Retinal pigment epithelial cell (primary cell): ENCODE measurements at regions not wholly inside any gene's neighbourhood (a gene's known extent, or its start where the extent isn't known, plus 50 kb on each side); places are given as distances from the start of the nearest gene placed in this dataset.

ENCODE experiments used
- DNase-seq: peaks from one replicate; pipeline ENCODE4 v3.0.0-alpha.2; 2010; ENCODE audit warnings: low read depth
- H3K4me3 ChIP-seq: 2 replicates; pipeline ENCODE4 v1.5.1; 2011; ENCODE audit warnings: mild to moderate bottlenecking, low read length, control low read depth, moderate library complexity
- CTCF ChIP-seq: conservative IDR thresholded peaks from 2 replicates; pipeline ENCODE4 v1.5.1; 2011; ENCODE audit warnings: low read depth, low read length, control low read depth, inconsistent platforms

GRCh38 chr2:163247156-163247846 is 408.7 kb upstream of the KCNH7 start:
- TF ChIP-seq CTCF, result no peak
- peak; percentile 72 for DNase-seq
- H3K4me3 ChIP-seq, result no peak overlapping the region

- H3K4me3 ChIP-seq, result no peak overlapping the region
- no peak for DNase-seq
- TF ChIP-seq CTCF, result no peak
Measured at GRCh38 chr2:163246135-163246534, 407.6 kb upstream of the KCNH7 start.

- no peak for DNase-seq
- H3K4me3 ChIP-seq, result no peak overlapping the region
- no peak for TF ChIP-seq CTCF
Measured at GRCh38 chr2:163236553-163236952, 398.0 kb upstream of the KCNH7 start.

GRCh38 chr2:163231666-163232065 is 393.1 kb upstream of the KCNH7 start:
- DNase-seq, result no peak
- H3K4me3 ChIP-seq, result no peak overlapping the region
- TF ChIP-seq CTCF, result no peak

DNA sequence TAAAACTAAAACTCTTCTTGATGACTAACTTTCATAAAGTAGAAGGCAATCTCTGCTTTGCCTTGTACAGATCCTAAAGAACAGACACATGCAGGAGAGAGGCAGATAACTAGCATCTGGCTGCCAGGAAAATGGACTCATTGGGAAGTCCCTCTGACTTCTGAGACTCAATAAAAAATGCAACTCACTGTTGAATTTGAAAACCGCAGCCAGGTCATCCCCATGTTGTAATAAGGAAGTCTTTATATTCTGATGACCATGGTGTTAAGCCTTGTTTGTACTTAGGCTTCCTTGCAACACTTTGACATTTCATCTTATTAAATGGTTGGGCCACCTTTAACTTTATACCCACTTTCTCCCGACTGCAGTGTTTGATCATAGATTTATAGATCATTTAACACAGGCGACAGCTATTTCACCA is 375.1 kb upstream of the KCNH7 start:
- TF ChIP-seq CTCF, result no peak
- DNase-seq, result no peak
- no peak overlapping the region for H3K4me3 ChIP-seq

DNA sequence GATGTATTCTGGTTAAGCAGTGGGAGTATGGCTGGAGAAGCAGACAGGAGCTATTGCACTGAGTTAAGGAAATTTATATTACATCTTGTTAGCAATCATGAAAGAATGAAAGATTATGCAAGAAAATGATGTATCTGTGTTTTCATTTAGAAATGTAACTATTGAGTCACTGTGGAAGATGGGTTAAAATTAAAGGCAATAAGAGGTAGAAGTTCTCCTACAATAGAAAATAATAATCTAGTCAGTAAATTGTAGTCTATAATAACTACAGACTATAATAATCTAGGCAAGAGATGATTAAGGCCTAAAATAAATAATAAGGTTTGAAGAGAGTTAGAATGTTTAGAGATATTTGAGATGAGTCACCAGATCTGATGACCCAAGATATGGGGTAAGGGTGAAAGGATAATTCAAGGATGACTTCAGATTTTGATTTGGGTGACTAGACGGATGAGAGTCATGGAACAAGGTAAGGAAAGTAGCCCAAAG is 371.9 kb upstream of the KCNH7 start:
- no peak for DNase-seq
- no peak overlapping the region for H3K4me3 ChIP-seq
- no peak for TF ChIP-seq CTCF

DNA sequence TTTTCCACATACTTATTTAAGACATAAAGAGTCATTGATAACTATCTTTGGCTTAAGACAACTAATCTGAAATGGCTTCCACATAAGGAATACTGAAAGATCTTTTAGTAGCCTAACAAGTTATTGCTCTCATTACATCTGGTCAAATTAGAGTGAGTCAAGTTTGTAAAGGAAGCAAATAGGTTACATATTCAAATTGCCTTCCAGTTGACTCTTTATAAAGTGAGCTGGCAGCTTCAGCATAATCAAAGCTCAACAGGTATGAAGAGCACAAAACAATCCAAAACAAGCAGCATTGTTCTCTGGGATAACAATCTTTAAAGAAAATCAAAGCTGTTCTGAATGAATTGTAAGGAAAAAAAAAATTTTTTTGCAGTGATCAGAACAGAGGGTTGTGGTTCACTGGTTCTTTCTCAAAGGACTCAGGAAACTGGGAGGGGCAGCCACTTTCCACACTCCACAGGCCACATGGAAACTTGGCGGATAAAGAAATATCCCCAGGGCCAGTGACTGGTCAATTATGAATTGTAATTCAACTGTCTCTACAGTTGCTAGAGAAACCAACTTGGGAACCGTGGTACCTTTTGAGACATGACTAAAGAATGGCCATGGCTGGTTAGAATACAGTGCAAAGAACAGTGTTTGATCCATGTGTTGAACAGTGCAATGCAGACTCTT is 369.3 kb upstream of the KCNH7 start:
- no peak for DNase-seq
- no peak for TF ChIP-seq CTCF
- H3K4me3 ChIP-seq, result no peak overlapping the region
